ENCODE measurements at regions not wholly inside any gene's neighbourhood (a gene's known extent, or its start where the extent isn't known, plus 50 kb on each side); places are given as distances from the start of the nearest gene placed in this dataset.
A peak's percentile ranks its signal among the peaks of the same experiment; 100 is the strongest.
"Not testable (repeated sequence)": the region's sequence is repeated elsewhere in the genome, so short reads cannot be mapped to it uniquely, and the experiment has no call there.

- no peak for TF ChIP-seq Cebpa-rat (IDR thresholded peaks at IDR 0.05)
- no peak overlapping the region for H3K27ac ChIP-seq
Measured at GRCh38 chr1:219088778-219089557, 84.7 kb upstream of the LYPLAL1 start.

GRCh38 chr1:219090607-219091006 is 83.1 kb upstream of the LYPLAL1 start:
- Histone ChIP-seq H3K27me3 (no peaks in the 10 kb centered on the region), H4K20me1 (no peaks in the 10 kb centered on the region), H3K36me3 (no peaks in the 10 kb centered on the region), H3K9ac (no peak overlapping the region), H3K4me2 (peak overlapping the region; percentile 18; the same call in 1 of the 2 replicates), H3K4me3 (no peak overlapping the region), H3K27ac (0 out of 2 replicates have a peak overlapping the region, but pooled peaks have one; percentile 10), H3K4me1 (peaks cover 34% of the 10 kb centered on the region), H3K9me3 (no peaks in the 10 kb centered on the region)
- no peak for TF ChIP-seq Cebpa-rat (IDR thresholded peaks at IDR 0.05)

More at GRCh38 chr1:219088778-219089557, 84.7 kb upstream of the LYPLAL1 start:
- H3K4me3 ChIP-seq: no peak overlapping the region
- no peak overlapping the region for H3K9ac ChIP-seq
- H3K4me2 ChIP-seq: peak overlapping the region; percentile 32; the same call in 1 of the 2 replicates
- no peaks in the 10 kb centered on the region for H4K20me1 ChIP-seq
- H3K4me1 ChIP-seq: peaks cover 34% of the 10 kb centered on the region
- no peaks in the 10 kb centered on the region for H3K9me3 ChIP-seq
- no peaks in the 10 kb centered on the region for H3K36me3 ChIP-seq
- H3K27me3 ChIP-seq: no peaks in the 10 kb centered on the region

GRCh38 chr1:219092206-219092605 is 81.5 kb upstream of the LYPLAL1 start:
- Histone ChIP-seq H3K4me2 (no peak overlapping the region), H3K27ac (no peak overlapping the region), H3K27me3 (no peaks in the 10 kb centered on the region)

GRCh38 chr1:219099307-219099706 is 74.4 kb upstream of the LYPLAL1 start:
- Histone ChIP-seq H3K27ac (no peak overlapping the region), H3K4me3 (no peak overlapping the region), H3K9ac (no peak overlapping the region), H3K36me3 (no peaks in the 10 kb centered on the region), H3K4me1 (no peaks in the 10 kb centered on the region), H3K27me3 (no peaks in the 10 kb centered on the region), H3K4me2 (no peak overlapping the region), H3K9me3 (no peaks in the 10 kb centered on the region), H4K20me1 (no peaks in the 10 kb centered on the region)
- TF ChIP-seq Cebpa-rat (IDR thresholded peaks at IDR 0.05): no peak

More at GRCh38 chr1:219092206-219092605, 81.5 kb upstream of the LYPLAL1 start:
- Histone ChIP-seq H4K20me1 (no peaks in the 10 kb centered on the region), H3K4me1 (peaks cover 26% of the 10 kb centered on the region), H3K9me3 (no peaks in the 10 kb centered on the region), H3K4me3 (no peak overlapping the region), H3K36me3 (no peaks in the 10 kb centered on the region), H3K9ac (no peak overlapping the region)
- no peak for TF ChIP-seq Cebpa-rat (IDR thresholded peaks at IDR 0.05)

- H3K4me2 ChIP-seq: no peak overlapping the region
- H4K20me1 ChIP-seq: no peaks in the 10 kb centered on the region
- no peak overlapping the region for H3K4me3 ChIP-seq
- H3K4me1 ChIP-seq: no peaks in the 10 kb centered on the region
- no peaks in the 10 kb centered on the region for H3K27me3 ChIP-seq
- TF ChIP-seq Cebpa-rat (IDR thresholded peaks at IDR 0.05): no peak
- H3K27ac ChIP-seq: no peak overlapping the region
- H3K36me3 ChIP-seq: no peaks in the 10 kb centered on the region
- H3K9me3 ChIP-seq: no peaks in the 10 kb centered on the region
- H3K9ac ChIP-seq: no peak overlapping the region
Measured at GRCh38 chr1:219100059-219100458, 73.6 kb upstream of the LYPLAL1 start.

- not testable (repeated sequence) for H4K20me1 ChIP-seq, H3K4me3 ChIP-seq, H3K9ac ChIP-seq, H3K27me3 ChIP-seq, H3K4me1 ChIP-seq, H3K36me3 ChIP-seq, H3K27ac ChIP-seq, H3K4me2 ChIP-seq, H3K9me3 ChIP-seq
Measured at GRCh38 chr1:219102466-219102865, 71.2 kb upstream of the LYPLAL1 start.

GRCh38 chr1:219105893-219106292 is 67.8 kb upstream of the LYPLAL1 start:
- Histone ChIP-seq H3K27me3 (no peaks in the 10 kb centered on the region), H3K4me1 (no peaks in the 10 kb centered on the region), H3K4me2 (no peak overlapping the region), H3K27ac (no peak overlapping the region), H3K9me3 (no peaks in the 10 kb centered on the region), H3K9ac (no peak overlapping the region), H4K20me1 (no peaks in the 10 kb centered on the region), H3K4me3 (no peak overlapping the region), H3K36me3 (no peaks in the 10 kb centered on the region)
- TF ChIP-seq Cebpa-rat (IDR thresholded peaks at IDR 0.05): no peak

- no peak overlapping the region for H3K4me2 ChIP-seq
- H3K27me3 ChIP-seq: no peaks in the 10 kb centered on the region
- no peaks in the 10 kb centered on the region for H3K36me3 ChIP-seq
- no peak overlapping the region for H3K4me3 ChIP-seq
- H3K9me3 ChIP-seq: peaks cover 13% of the 10 kb centered on the region
- TF ChIP-seq Cebpa-rat (IDR thresholded peaks at IDR 0.05): no peak
- H3K4me1 ChIP-seq: no peaks in the 10 kb centered on the region
- H3K9ac ChIP-seq: no peak overlapping the region
- no peaks in the 10 kb centered on the region for H4K20me1 ChIP-seq
- no peak overlapping the region for H3K27ac ChIP-seq
Measured at GRCh38 chr1:219109424-219110018, 64.2 kb upstream of the LYPLAL1 start.

GRCh38 chr1:219113261-219113660 is 60.4 kb upstream of the LYPLAL1 start:
- Histone ChIP-seq H3K4me3 (no peak overlapping the region), H3K27ac (no peak overlapping the region), H3K4me1 (no peaks in the 10 kb centered on the region), H3K36me3 (no peaks in the 10 kb centered on the region), H3K4me2 (no peak overlapping the region), H3K9ac (no peak overlapping the region), H3K27me3 (no peaks in the 10 kb centered on the region), H3K9me3 (peaks cover 13% of the 10 kb centered on the region), H4K20me1 (no peaks in the 10 kb centered on the region)
- no peak for TF ChIP-seq Cebpa-rat (IDR thresholded peaks at IDR 0.05)

GRCh38 chr1:219114014-219114413 is 59.7 kb upstream of the LYPLAL1 start:
- Histone ChIP-seq H3K9me3 (peaks cover 13% of the 10 kb centered on the region), H3K9ac (no peak overlapping the region), H4K20me1 (no peaks in the 10 kb centered on the region), H3K4me2 (no peak overlapping the region), H3K4me1 (no peaks in the 10 kb centered on the region), H3K36me3 (no peaks in the 10 kb centered on the region), H3K4me3 (no peak overlapping the region), H3K27me3 (no peaks in the 10 kb centered on the region), H3K27ac (no peak overlapping the region)
- no peak for TF ChIP-seq Cebpa-rat (IDR thresholded peaks at IDR 0.05)
